GM23338 (cell line): ENCODE measurements at regions not wholly inside any gene's neighbourhood (a gene's known extent, or its start where the extent isn't known, plus 50 kb on each side); places are given as distances from the start of the nearest gene placed in this dataset.

Source experiments
- ATAC-seq: fragments of 200-7000 bp; cut with Tn5 transposase; 3 replicates; pipeline ENCODE4 v1.9.1; 2020
- DNase-seq: peaks from one replicate; pipeline ENCODE4 v3.0.0-alpha.2; 2015; ENCODE audit warnings: low spot score
- H2AFZ ChIP-seq: fragments of 200-600 bp; sonication (generic); 2 replicates; pipeline ENCODE4 v1.8.0; 2016; ENCODE audit warnings: antibody characterized with exemption, mild to moderate bottlenecking, moderate library complexity
- H3F3A ChIP-seq: fragments of 200-600 bp; sonication (generic); replicated peaks from 2 replicates; pipeline ENCODE4 v1.8.0; 2017; ENCODE audit warnings: antibody characterized with exemption, mixed run types, low read depth
- H3K27ac ChIP-seq: fragments of 200-600 bp; sonication (generic); 2 replicates; pipeline ENCODE4 v1.6.1; 2016; ENCODE audit warnings: low read depth
- H3K27me3 ChIP-seq: fragments of 200-600 bp; sonication (generic); 2 replicates; pipeline ENCODE4 v1.8.0; 2016; ENCODE audit warnings: mild to moderate bottlenecking, mixed run types, moderate library complexity; ENCODE audit not compliant: insufficient read depth
- H3K36me3 ChIP-seq: fragments of 200-600 bp; sonication (generic); 2 replicates; pipeline ENCODE4 v1.8.0; 2016; ENCODE audit warnings: mild to moderate bottlenecking; ENCODE audit not compliant: insufficient read depth
- H3K4me1 ChIP-seq: fragments of 200-600 bp; sonication (generic); 2 replicates; pipeline ENCODE4 v1.8.0; 2016; ENCODE audit warnings: mild to moderate bottlenecking, moderate library complexity; ENCODE audit not compliant: insufficient read depth
- H3K4me2 ChIP-seq: fragments of 200-600 bp; sonication (generic); 2 replicates; pipeline ENCODE4 v1.7.1; 2017; ENCODE audit warnings: mixed run types
- H3K4me3 ChIP-seq: fragments of 200-600 bp; sonication (generic); 2 replicates; pipeline ENCODE4 v1.6.1; 2016; ENCODE audit warnings: mixed run types
- H3K79me2 ChIP-seq: fragments of 200-600 bp; sonication (generic); replicated peaks from 2 replicates; pipeline ENCODE4 v1.8.0; 2017; ENCODE audit warnings: mild to moderate bottlenecking; ENCODE audit not compliant: insufficient read depth
- H3K9me2 ChIP-seq: fragments of 200-600 bp; sonication (generic); 2 replicates; pipeline ENCODE4 v1.8.0; 2017; ENCODE audit not compliant: insufficient read depth
- H4K20me1 ChIP-seq: fragments of 200-600 bp; sonication (generic); replicated peaks from 2 replicates; pipeline ENCODE4 v1.8.0; 2017; ENCODE audit warnings: mild to moderate bottlenecking; ENCODE audit not compliant: insufficient read depth
- H3K27ac Mint-ChIP-seq: 2 replicates; pipeline ENCODE4 v1.8.0; 2020; ENCODE audit warnings: inconsistent platforms, mild to moderate bottlenecking, moderate library complexity, mixed read lengths
- H3K27me3 Mint-ChIP-seq: 3 replicates; pipeline ENCODE4 v1.8.0; 2022; ENCODE audit warnings: low read depth, mild to moderate bottlenecking, moderate library complexity, mixed read lengths, inconsistent platforms; ENCODE audit not compliant: insufficient read depth, poor library complexity
- H3K36me3 Mint-ChIP-seq: 3 replicates; pipeline ENCODE4 v1.8.0; 2021; ENCODE audit warnings: low read depth, mild to moderate bottlenecking, inconsistent platforms, moderate library complexity, mixed read lengths
- H3K4me1 Mint-ChIP-seq: 3 replicates; pipeline ENCODE4 v1.8.0; 2020; ENCODE audit warnings: mild to moderate bottlenecking, inconsistent platforms, mixed read lengths
- H3K4me3 Mint-ChIP-seq: 3 replicates; pipeline ENCODE4 v1.8.0; 2021; ENCODE audit warnings: moderate library complexity, mild to moderate bottlenecking, inconsistent platforms, mixed read lengths
- H3K9me3 Mint-ChIP-seq: 3 replicates; pipeline ENCODE4 v1.8.0; 2020; ENCODE audit warnings: moderate library complexity, mild to moderate bottlenecking, inconsistent platforms, mixed read lengths
- REST ChIP-seq: IDR thresholded peaks from one replicate; pipeline ENCODE4 v1.6.1; 2018; ENCODE audit warnings: antibody characterized with exemption; ENCODE audit not compliant: unreplicated experiment
- ZNF331 ChIP-seq: fragments of 250-450 bp; sonication (Bioruptor Pico); IDR thresholded peaks from 2 replicates; pipeline ENCODE4 v1.5.0; 2020; ENCODE audit warnings: low read depth, mild to moderate bottlenecking, moderate library complexity
- TF ChIP-seq, protein P1 (sequence below), 2 experiments: fragments of 200-600 bp in 1 of 2; sonication (generic) in 1 of 2; conservative IDR thresholded peaks; 2 replicates each; pipeline versions ENCODE4 v1.5.1 to v1.6.1; 2016 to 2017; ENCODE audit warnings: antibody characterized with exemption in 2 of 2, low read depth in 2 of 2, mild to moderate bottlenecking in 2 of 2, moderate library complexity in 1 of 2
- TF ChIP-seq, protein P2 (sequence below): IDR thresholded peaks from 2 replicates; pipeline ENCODE4 v1.6.1; 2016; ENCODE audit warnings: antibody characterized with exemption
- TF ChIP-seq, protein P3 (sequence below): fragments of 250-450 bp; sonication (Bioruptor Pico); IDR thresholded peaks from 2 replicates; pipeline ENCODE4 v1.5.0; 2020; ENCODE audit warnings: mild to moderate bottlenecking, moderate library complexity

GRCh38 chr3:188097791-188098190 lies 56.2 kb upstream of the LPP start (continued):
- TF ChIP-seq REST, result no peak
- TF ChIP-seq, protein P1, sequence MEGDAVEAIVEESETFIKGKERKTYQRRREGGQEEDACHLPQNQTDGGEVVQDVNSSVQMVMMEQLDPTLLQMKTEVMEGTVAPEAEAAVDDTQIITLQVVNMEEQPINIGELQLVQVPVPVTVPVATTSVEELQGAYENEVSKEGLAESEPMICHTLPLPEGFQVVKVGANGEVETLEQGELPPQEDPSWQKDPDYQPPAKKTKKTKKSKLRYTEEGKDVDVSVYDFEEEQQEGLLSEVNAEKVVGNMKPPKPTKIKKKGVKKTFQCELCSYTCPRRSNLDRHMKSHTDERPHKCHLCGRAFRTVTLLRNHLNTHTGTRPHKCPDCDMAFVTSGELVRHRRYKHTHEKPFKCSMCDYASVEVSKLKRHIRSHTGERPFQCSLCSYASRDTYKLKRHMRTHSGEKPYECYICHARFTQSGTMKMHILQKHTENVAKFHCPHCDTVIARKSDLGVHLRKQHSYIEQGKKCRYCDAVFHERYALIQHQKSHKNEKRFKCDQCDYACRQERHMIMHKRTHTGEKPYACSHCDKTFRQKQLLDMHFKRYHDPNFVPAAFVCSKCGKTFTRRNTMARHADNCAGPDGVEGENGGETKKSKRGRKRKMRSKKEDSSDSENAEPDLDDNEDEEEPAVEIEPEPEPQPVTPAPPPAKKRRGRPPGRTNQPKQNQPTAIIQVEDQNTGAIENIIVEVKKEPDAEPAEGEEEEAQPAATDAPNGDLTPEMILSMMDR (conservative IDR thresholded peaks at IDR 0.05; ENCODE audit: low read depth in 2 of 2), result no peak

- H3K4me1 ChIP-seq, result no peaks in the 10 kb centered on the region
- no peaks in the 10 kb centered on the region for H3K79me2 ChIP-seq
- ATAC-seq (no peak), DNase-seq (no peak)
- no peaks in the 10 kb centered on the region for H3K36me3 ChIP-seq
- H3K27me3 ChIP-seq, result no peaks in the 10 kb centered on the region
- TF ChIP-seq REST (no peak), ZNF331 (CRISPR knock-in tag) (no peak)
- TF ChIP-seq, protein P1 (conservative IDR thresholded peaks at IDR 0.05; ENCODE audit: low read depth in 2 of 2), result no peak
- TF ChIP-seq, protein P2, sequence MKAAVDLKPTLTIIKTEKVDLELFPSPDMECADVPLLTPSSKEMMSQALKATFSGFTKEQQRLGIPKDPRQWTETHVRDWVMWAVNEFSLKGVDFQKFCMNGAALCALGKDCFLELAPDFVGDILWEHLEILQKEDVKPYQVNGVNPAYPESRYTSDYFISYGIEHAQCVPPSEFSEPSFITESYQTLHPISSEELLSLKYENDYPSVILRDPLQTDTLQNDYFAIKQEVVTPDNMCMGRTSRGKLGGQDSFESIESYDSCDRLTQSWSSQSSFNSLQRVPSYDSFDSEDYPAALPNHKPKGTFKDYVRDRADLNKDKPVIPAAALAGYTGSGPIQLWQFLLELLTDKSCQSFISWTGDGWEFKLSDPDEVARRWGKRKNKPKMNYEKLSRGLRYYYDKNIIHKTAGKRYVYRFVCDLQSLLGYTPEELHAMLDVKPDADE, result no peak
- TF ChIP-seq, protein P3, sequence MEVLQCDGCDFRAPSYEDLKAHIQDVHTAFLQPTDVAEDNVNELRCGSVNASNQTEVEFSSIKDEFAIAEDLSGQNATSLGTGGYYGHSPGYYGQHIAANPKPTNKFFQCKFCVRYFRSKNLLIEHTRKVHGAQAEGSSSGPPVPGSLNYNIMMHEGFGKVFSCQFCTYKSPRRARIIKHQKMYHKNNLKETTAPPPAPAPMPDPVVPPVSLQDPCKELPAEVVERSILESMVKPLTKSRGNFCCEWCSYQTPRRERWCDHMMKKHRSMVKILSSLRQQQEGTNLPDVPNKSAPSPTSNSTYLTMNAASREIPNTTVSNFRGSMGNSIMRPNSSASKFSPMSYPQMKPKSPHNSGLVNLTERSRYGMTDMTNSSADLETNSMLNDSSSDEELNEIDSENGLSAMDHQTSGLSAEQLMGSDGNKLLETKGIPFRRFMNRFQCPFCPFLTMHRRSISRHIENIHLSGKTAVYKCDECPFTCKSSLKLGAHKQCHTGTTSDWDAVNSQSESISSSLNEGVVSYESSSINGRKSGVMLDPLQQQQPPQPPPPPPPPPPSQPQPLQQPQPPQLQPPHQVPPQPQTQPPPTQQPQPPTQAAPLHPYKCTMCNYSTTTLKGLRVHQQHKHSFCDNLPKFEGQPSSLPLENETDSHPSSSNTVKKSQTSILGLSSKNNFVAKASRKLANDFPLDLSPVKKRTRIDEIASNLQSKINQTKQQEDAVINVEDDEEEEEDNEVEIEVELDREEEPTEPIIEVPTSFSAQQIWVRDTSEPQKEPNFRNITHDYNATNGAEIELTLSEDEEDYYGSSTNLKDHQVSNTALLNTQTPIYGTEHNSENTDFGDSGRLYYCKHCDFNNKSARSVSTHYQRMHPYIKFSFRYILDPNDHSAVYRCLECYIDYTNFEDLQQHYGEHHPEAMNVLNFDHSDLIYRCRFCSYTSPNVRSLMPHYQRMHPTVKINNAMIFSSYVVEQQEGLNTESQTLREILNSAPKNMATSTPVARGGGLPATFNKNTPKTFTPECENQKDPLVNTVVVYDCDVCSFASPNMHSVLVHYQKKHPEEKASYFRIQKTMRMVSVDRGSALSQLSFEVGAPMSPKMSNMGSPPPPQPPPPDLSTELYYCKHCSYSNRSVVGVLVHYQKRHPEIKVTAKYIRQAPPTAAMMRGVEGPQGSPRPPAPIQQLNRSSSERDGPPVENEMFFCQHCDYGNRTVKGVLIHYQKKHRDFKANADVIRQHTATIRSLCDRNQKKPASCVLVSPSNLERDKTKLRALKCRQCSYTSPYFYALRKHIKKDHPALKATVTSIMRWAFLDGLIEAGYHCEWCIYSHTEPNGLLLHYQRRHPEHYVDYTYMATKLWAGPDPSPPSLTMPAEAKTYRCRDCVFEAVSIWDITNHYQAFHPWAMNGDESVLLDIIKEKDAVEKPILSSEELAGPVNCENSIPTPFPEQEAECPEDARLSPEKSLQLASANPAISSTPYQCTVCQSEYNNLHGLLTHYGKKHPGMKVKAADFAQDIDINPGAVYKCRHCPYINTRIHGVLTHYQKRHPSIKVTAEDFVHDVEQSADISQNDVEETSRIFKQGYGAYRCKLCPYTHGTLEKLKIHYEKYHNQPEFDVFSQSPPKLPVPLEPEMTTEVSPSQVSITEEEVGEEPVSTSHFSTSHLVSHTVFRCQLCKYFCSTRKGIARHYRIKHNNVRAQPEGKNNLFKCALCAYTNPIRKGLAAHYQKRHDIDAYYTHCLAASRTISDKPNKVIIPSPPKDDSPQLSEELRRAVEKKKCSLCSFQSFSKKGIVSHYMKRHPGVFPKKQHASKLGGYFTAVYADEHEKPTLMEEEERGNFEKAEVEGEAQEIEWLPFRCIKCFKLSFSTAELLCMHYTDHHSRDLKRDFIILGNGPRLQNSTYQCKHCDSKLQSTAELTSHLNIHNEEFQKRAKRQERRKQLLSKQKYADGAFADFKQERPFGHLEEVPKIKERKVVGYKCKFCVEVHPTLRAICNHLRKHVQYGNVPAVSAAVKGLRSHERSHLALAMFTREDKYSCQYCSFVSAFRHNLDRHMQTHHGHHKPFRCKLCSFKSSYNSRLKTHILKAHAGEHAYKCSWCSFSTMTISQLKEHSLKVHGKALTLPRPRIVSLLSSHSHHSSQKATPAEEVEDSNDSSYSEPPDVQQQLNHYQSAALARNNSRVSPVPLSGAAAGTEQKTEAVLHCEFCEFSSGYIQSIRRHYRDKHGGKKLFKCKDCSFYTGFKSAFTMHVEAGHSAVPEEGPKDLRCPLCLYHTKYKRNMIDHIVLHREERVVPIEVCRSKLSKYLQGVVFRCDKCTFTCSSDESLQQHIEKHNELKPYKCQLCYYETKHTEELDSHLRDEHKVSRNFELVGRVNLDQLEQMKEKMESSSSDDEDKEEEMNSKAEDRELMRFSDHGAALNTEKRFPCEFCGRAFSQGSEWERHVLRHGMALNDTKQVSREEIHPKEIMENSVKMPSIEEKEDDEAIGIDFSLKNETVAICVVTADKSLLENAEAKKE (CRISPR knock-in tag), result no peak
- no peak overlapping the region for H3K4me3 ChIP-seq
- H3K36me3 Mint-ChIP-seq, result no peaks in the 10 kb centered on the region
- peaks cover 4% of the 10 kb centered on the region for H3K27me3 Mint-ChIP-seq
- no peaks in the 10 kb centered on the region for H3K9me2 ChIP-seq
- no peaks in the 10 kb centered on the region for H3K4me1 Mint-ChIP-seq
- peaks cover 5% of the 10 kb centered on the region; the same call in 1 of the 3 replicates for H3K9me3 Mint-ChIP-seq
- no peaks in the 10 kb centered on the region for H3F3A ChIP-seq
- H4K20me1 ChIP-seq, result no peaks in the 10 kb centered on the region; the same call in 1 of the 2 replicates
- no peak overlapping the region for H2AFZ ChIP-seq
- no peak overlapping the region for H3K27ac ChIP-seq
- no peak overlapping the region for H3K4me3 Mint-ChIP-seq
- no peak overlapping the region for H3K27ac Mint-ChIP-seq
- no peak overlapping the region for H3K4me2 ChIP-seq
These were observed 54.0 kb upstream of the LPP start for GRCh38 chr3:188099907-188100306.
